Stomach (tissue), 8 donors: ENCODE measurements at regions not wholly inside any gene's neighbourhood (a gene's known extent, or its start where the extent isn't known, plus 50 kb on each side); places are given as distances from the start of the nearest gene placed in this dataset.

Source experiments
- DNase-seq, 2 donors: peaks; one replicate each; pipeline versions ENCODE4 v3.0.0 to v3.0.0-alpha.2; 2013 to 2019
- H3K27ac ChIP-seq, 5 donors: fragments of 200-600 bp in 4 of 5; sonication (generic) in 4 of 5; one replicate each; pipeline ENCODE4 v1.5.1; 2013 to 2019; ENCODE audit warnings: mild to moderate bottlenecking in 1 of 5, moderate library complexity in 1 of 5
- H3K27me3 ChIP-seq, 3 donors: fragments of 200-600 bp; sonication (generic); one replicate each; pipeline ENCODE4 v1.5.1; 2017 to 2019; ENCODE audit warnings: mixed run types in 1 of 3
- H3K36me3 ChIP-seq, 4 donors: fragments of 200-600 bp; sonication (generic); 1 replicate in 3 of 4; 2 replicates in 1 of 4; pipeline ENCODE4 v1.5.1; 2016 to 2019
- H3K4me1 ChIP-seq, 4 donors: fragments of 200-600 bp; sonication (generic); one replicate each; pipeline ENCODE4 v1.5.1; 2016 to 2019
- H3K4me3 ChIP-seq, 4 donors: fragments of 200-600 bp; sonication (generic) in 3 of 4; one replicate each; pipeline ENCODE4 v1.5.1; 2016 to 2019; ENCODE audit warnings: mild to moderate bottlenecking in 1 of 4
- H3K9me3 ChIP-seq, 4 donors: fragments of 200-600 bp; sonication (generic); one replicate each; pipeline ENCODE4 v1.5.1; 2016 to 2019
- CTCF ChIP-seq, 7 experiments: fragments of 450-650 bp in 4 of 7; fragments of 200-600 bp in 3 of 7; sonication (generic) in 3 of 7; IDR thresholded peaks; one replicate each; pipeline ENCODE4 v1.5.1; 2016 to 2019; ENCODE audit warnings: antibody characterized with exemption in 7 of 7, control low read depth in 2 of 7, mild to moderate bottlenecking in 1 of 7
- EP300 ChIP-seq: sonication (generic); formaldehyde crosslinking; IDR thresholded peaks from one replicate; pipeline ENCODE4 v1.6.1; 2017; ENCODE audit warnings: antibody characterized with exemption
- POLR2A ChIP-seq, 4 donors: fragments of 450-650 bp; IDR thresholded peaks; one replicate each; pipeline ENCODE4 v1.6.1; 2016; ENCODE audit warnings: antibody characterized with exemption in 4 of 4, control low read depth in 2 of 4, mild to moderate bottlenecking in 1 of 4, moderate library complexity in 1 of 4
- POLR2AphosphoS5 ChIP-seq, 3 donors: sonication (generic); formaldehyde crosslinking; IDR thresholded peaks; one replicate each; pipeline ENCODE4 v1.6.1; 2016; ENCODE audit warnings: antibody characterized with exemption in 3 of 3
- WGBS, 5 donors: extraction: QIAGEN DNeasy Blood & Tissue Kit in 3 of 5; methylation state at CpG; one replicate each; pipeline versions ENCODE4 v1.1.5 to v1.1.7; 2013 to 2018; 5-methylcytosine and 5-hydroxymethylcytosine counted together
- intact Hi-C: fragments of 100-400 bp; cut with DNase I; formaldehyde crosslinking; loops from one replicate; pipeline ENCODE4 v1.15.1; 2023; ENCODE audit warnings: low total_unique reads
- donor health status: healthy with polysubstance abuse.
- donor health status: Bipolar disorder and iron deficiency.
- donor health status: healthy.

DNA sequence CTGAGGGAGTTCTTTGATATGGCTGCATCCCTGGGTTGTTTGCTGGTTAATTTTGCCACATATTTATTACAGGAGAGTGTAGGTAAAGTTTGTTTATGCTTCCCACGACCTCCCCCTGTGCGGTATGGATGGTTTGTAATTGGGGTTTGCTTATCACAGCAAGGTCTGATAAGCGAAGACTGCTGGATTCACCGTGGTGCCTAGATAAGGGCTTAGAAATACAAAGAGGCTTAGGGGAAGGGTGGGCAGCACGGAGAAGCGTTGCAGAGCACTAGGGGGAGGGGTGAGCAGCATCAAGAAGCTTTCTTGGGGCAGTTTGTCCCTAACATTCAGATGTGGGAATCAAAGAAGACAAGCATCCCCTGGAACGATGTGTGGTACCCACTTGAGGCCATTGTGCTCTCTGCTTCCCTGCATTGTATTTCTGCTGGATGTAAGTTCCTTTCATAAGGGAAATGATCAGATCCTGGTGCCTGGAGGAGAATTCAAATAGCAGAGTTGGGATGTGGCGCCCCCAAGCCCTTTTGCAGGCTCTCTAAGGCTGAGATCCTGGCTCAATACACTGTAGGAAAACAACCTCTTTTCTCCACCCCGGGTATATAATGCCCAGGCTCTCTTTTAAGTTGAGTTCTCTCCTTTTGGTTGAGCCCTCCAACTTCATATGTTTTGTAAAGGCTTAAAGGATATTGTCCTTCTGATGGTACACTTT, 598.1 kb upstream of the ADGRL4 start:
- TF ChIP-seq CTCF (IDR thresholded peaks at IDR 0.05): no peak
- TF ChIP-seq EP300: no peak
- no peak for TF ChIP-seq POLR2A (IDR thresholded peaks at IDR 0.05)
- no peak overlapping the region for H3K4me3 ChIP-seq
- H3K36me3 ChIP-seq: no peaks in the 10 kb centered on the region
- H3K9me3 ChIP-seq: peaks cover 0 to 16% (median 0%) of the 10 kb centered on the region in 4 donors
- H3K4me1 ChIP-seq: no peaks in the 10 kb centered on the region
- no peak for DNase-seq
- no peaks in the 10 kb centered on the region for H3K27me3 ChIP-seq
- H3K27ac ChIP-seq: no peak overlapping the region
- 20 to 36% (median 26%) methylated on average over 8 to 9 of the region's 9 CpGs for WGBS, 5 donors
- intact Hi-C loops: no loop called here

GRCh38 chr1:79603843-79604242, 597.3 kb upstream of the ADGRL4 start:
- Histone ChIP-seq H3K27me3 (no peaks in the 10 kb centered on the region), H3K27ac (no peak overlapping the region), H3K4me1 (no peaks in the 10 kb centered on the region), H3K4me3 (no peak overlapping the region), H3K9me3 (peaks cover 0 to 16% (median 0%) of the 10 kb centered on the region in 4 donors), H3K36me3 (no peaks in the 10 kb centered on the region)
- DNase-seq: no peak
- intact Hi-C loops: no loop called here
- 57 to 63% (median 58%) methylated on average over 2 of the region's 2 CpGs for WGBS, 5 donors
- TF ChIP-seq POLR2A (IDR thresholded peaks at IDR 0.05) (no peak), POLR2AphosphoS5 (IDR thresholded peaks at IDR 0.05) (no peak), CTCF (IDR thresholded peaks at IDR 0.05) (no peak), EP300 (no peak)

GRCh38 chr1:79599257-79599656, 592.7 kb upstream of the ADGRL4 start:
- intact Hi-C loops: no loop called here
- no peak for TF ChIP-seq POLR2A (IDR thresholded peaks at IDR 0.05)
- no peak for TF ChIP-seq EP300
- TF ChIP-seq CTCF (IDR thresholded peaks at IDR 0.05): no peak
- no peak for TF ChIP-seq POLR2AphosphoS5 (IDR thresholded peaks at IDR 0.05)
- Histone ChIP-seq H3K4me1 (no peaks in the 10 kb centered on the region), H3K9me3 (peaks cover 0 to 12% (median 0%) of the 10 kb centered on the region in 4 donors), H3K36me3 (no peaks in the 10 kb centered on the region), H3K27ac (no peak overlapping the region), H3K27me3 (no peaks in the 10 kb centered on the region), H3K4me3 (no peak overlapping the region)
- WGBS, 5 donors: 67 to 87% (median 84%) methylated on average over 2 of the region's 2 CpGs
- DNase-seq: no peak

DNA sequence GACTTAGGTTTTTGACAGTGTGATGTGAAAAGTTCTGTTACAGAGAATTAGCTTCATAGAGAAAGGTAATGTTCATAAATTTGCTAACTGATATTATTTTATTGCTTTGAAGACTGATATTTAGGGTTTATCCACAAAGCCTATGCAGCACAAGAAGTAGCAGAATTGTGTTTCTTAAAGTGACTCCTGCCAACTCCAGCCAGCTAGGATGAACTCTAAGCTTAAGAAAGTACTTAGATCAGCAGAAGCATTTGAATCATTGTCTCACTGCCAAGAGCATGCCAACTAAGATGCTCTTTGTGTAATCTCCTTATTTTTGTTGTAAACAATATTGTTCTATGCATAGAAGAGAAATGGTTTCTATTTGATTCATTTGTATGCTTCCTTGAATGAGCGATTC, 589.4 kb upstream of the ADGRL4 start:
- DNase-seq: no peak
- peaks cover 0 to 12% (median 0%) of the 10 kb centered on the region in 4 donors for H3K9me3 ChIP-seq
- no peak for TF ChIP-seq POLR2AphosphoS5 (IDR thresholded peaks at IDR 0.05)
- TF ChIP-seq EP300: no peak
- TF ChIP-seq CTCF (IDR thresholded peaks at IDR 0.05): no peak
- no peak for TF ChIP-seq POLR2A (IDR thresholded peaks at IDR 0.05)
- WGBS, 5 donors: 89 to 98% (median 93%) methylated on average over 1 of the region's 1 CpG
- H3K4me1 ChIP-seq: no peaks in the 10 kb centered on the region
- H3K27ac ChIP-seq: no peak overlapping the region
- no peaks in the 10 kb centered on the region for H3K36me3 ChIP-seq
- intact Hi-C loops: no loop called here
- H3K4me3 ChIP-seq: no peak overlapping the region
- no peaks in the 10 kb centered on the region for H3K27me3 ChIP-seq
